ELF-1 (cell line): ENCODE measurements at regions not wholly inside any gene's neighbourhood (a gene's known extent, or its start where the extent isn't known, plus 50 kb on each side); places are given as distances from the start of the nearest gene placed in this dataset.

Source experiments
- DNase-seq: peaks from one replicate; pipeline ENCODE4 v3.0.0-alpha.2; 2016; ENCODE audit warnings: low read depth, low spot score

GRCh38 chr5:89133129-89133528 lies 250.1 kb upstream of the MEF2C start:
- DNase-seq = no peak

- DNase-seq = no peak
Observed at GRCh38 chr5:89130851-89131250, 247.9 kb upstream of the MEF2C start.

GRCh38 chr5:89129941-89130340 lies 247.0 kb upstream of the MEF2C start:
- DNase-seq = no peak

- DNase-seq = no peak
Observed at GRCh38 chr5:89128906-89129625, 246.1 kb upstream of the MEF2C start.

GRCh38 chr5:89128092-89128491 lies 245.1 kb upstream of the MEF2C start:
- DNase-seq = no peak

- DNase-seq = no peak
Observed at GRCh38 chr5:89127191-89127590, 244.2 kb upstream of the MEF2C start.

GRCh38 chr5:89125372-89125771 lies 242.4 kb upstream of the MEF2C start:
- DNase-seq = no peak

GRCh38 chr5:89123581-89123980 lies 240.6 kb upstream of the MEF2C start:
- DNase-seq = no peak

- DNase-seq = no peak
Observed at GRCh38 chr5:89120719-89121118, 237.7 kb upstream of the MEF2C start.

- DNase-seq = no peak
Observed at GRCh38 chr5:89117124-89117644, 234.2 kb upstream of the MEF2C start.

GRCh38 chr5:89110916-89111646 lies 228.1 kb upstream of the MEF2C start:
- no peak for DNase-seq

- no peak for DNase-seq
Observed at GRCh38 chr5:89106480-89106879, 223.5 kb upstream of the MEF2C start.

- DNase-seq = no peak
Observed at GRCh38 chr5:89105836-89106235, 222.9 kb upstream of the MEF2C start.

GRCh38 chr5:89105171-89105695 lies 222.2 kb upstream of the MEF2C start:
- DNase-seq = no peak

GRCh38 chr5:89098199-89098756 lies 215.3 kb upstream of the MEF2C start:
- no peak for DNase-seq

GRCh38 chr5:89097103-89097502 lies 214.1 kb upstream of the MEF2C start:
- no peak for DNase-seq

GRCh38 chr5:89095341-89095740 lies 212.4 kb upstream of the MEF2C start:
- no peak for DNase-seq

GRCh38 chr5:89090037-89090436 lies 207.1 kb upstream of the MEF2C start:
- DNase-seq = no peak

- DNase-seq = no peak
Observed at GRCh38 chr5:89087551-89088318, 204.8 kb upstream of the MEF2C start.

GRCh38 chr5:89087128-89087527 lies 204.1 kb upstream of the MEF2C start:
- no peak for DNase-seq

- DNase-seq = no peak
Observed at GRCh38 chr5:89086390-89087086, 203.6 kb upstream of the MEF2C start.
